WTC11 (cell line): ENCODE measurements at regions not wholly inside any gene's neighbourhood (a gene's known extent, or its start where the extent isn't known, plus 50 kb on each side); places are given as distances from the start of the nearest gene placed in this dataset.

Experiments used
- ATAC-seq: fragments of 200-7000 bp; cut with Tn5 transposase; 2 replicates; pipeline ENCODE4 v1.10.0; 2021; ENCODE audit warnings: mild to moderate bottlenecking, moderate library complexity
- CTCF ChIA-PET: fragments of 300-600 bp; sonication (Branson Sonifier 250); formaldehyde crosslinking; loops from one replicate; lab custom pipeline; 2021; ENCODE audit warnings: antibody characterized with exemption; lab: Charles Lee
- POLR2A ChIA-PET: fragments of 350-600 bp; sonication (Branson Sonifier 250); formaldehyde crosslinking; loops from one replicate; lab custom pipeline; 2021; ENCODE audit warnings: antibody characterized with exemption; lab: Charles Lee
- DNase-seq: peaks from one replicate; pipeline ENCODE4 v3.0.0; 2021; ENCODE audit warnings: low spot score
- H3K27ac Mint-ChIP-seq: 2 replicates; pipeline ENCODE4 v1.8.0; 2021; ENCODE audit warnings: mixed read lengths
- H3K27me3 Mint-ChIP-seq: 2 replicates; pipeline ENCODE4 v1.8.0; 2021; ENCODE audit warnings: low read depth, mild to moderate bottlenecking, moderate library complexity, mixed read lengths
- H3K36me3 Mint-ChIP-seq: 2 replicates; pipeline ENCODE4 v1.8.0; 2021; ENCODE audit warnings: mixed read lengths
- H3K4me1 Mint-ChIP-seq: 2 replicates; pipeline ENCODE4 v1.8.0; 2022; ENCODE audit warnings: mixed read lengths
- H3K4me3 Mint-ChIP-seq: 2 replicates; pipeline ENCODE4 v1.8.0; 2021; ENCODE audit warnings: mild to moderate bottlenecking, moderate library complexity, mixed read lengths
- H3K9me3 Mint-ChIP-seq: 2 replicates; pipeline ENCODE4 v1.8.0; 2021; ENCODE audit warnings: mixed read lengths
- CREM ChIP-seq: sonication (generic); formaldehyde crosslinking; IDR thresholded peaks from 2 replicates; pipeline ENCODE4 v1.8.1; 2022; ENCODE audit warnings: mild to moderate bottlenecking, missing genetic modification reagents, moderate library complexity
- ETV6 ChIP-seq: sonication (generic); formaldehyde crosslinking; IDR thresholded peaks from 2 replicates; pipeline ENCODE4 v1.8.1; 2022; ENCODE audit warnings: mild to moderate bottlenecking, missing genetic modification reagents
- FOXP1 ChIP-seq: sonication (generic); formaldehyde crosslinking; IDR thresholded peaks from 2 replicates; pipeline ENCODE4 v1.8.0; 2022; ENCODE audit warnings: missing genetic modification reagents, mild to moderate bottlenecking, moderate library complexity, borderline replicate concordance
- GABPB1 ChIP-seq: sonication (generic); formaldehyde crosslinking; IDR thresholded peaks from 2 replicates; pipeline ENCODE4 v1.8.1; 2023; ENCODE audit warnings: mild to moderate bottlenecking, missing genetic modification reagents
- IRF2 ChIP-seq: sonication (generic); formaldehyde crosslinking; IDR thresholded peaks from 2 replicates; pipeline ENCODE4 v1.8.0; 2022; ENCODE audit warnings: low read depth, missing genetic modification reagents, borderline replicate concordance
- KAT7 ChIP-seq: sonication (generic); formaldehyde crosslinking; IDR thresholded peaks from 2 replicates; pipeline ENCODE4 v1.8.1; 2023; ENCODE audit warnings: missing genetic modification reagents, mild to moderate bottlenecking, borderline replicate concordance
- NR1H2 ChIP-seq: sonication (generic); formaldehyde crosslinking; IDR thresholded peaks from 2 replicates; pipeline ENCODE4 v1.9.0; 2021; ENCODE audit warnings: mild to moderate bottlenecking, moderate library complexity, missing genetic modification reagents
- SMAD4 ChIP-seq: sonication (generic); formaldehyde crosslinking; IDR thresholded peaks from 2 replicates; pipeline ENCODE4 v1.8.0; 2022; ENCODE audit warnings: mild to moderate bottlenecking, missing genetic modification reagents
- SP1 ChIP-seq: sonication (generic); formaldehyde crosslinking; conservative IDR thresholded peaks from 2 replicates; pipeline ENCODE4 v1.8.1; 2022; ENCODE audit warnings: missing genetic modification reagents
- ZBTB43 ChIP-seq: sonication (generic); formaldehyde crosslinking; IDR thresholded peaks from 2 replicates; pipeline ENCODE4 v1.8.1; 2023; ENCODE audit warnings: mild to moderate bottlenecking, missing genetic modification reagents
- ZNF219 ChIP-seq: sonication (generic); formaldehyde crosslinking; IDR thresholded peaks from 2 replicates; pipeline ENCODE4 v1.8.0; 2023; ENCODE audit warnings: missing genetic modification reagents, mild to moderate bottlenecking, borderline replicate concordance
- TF ChIP-seq, protein P1 (sequence below): sonication (generic); formaldehyde crosslinking; IDR thresholded peaks from 2 replicates; pipeline ENCODE4 v1.8.0; 2023; ENCODE audit warnings: missing genetic modification reagents, mild to moderate bottlenecking, borderline replicate concordance
- TF ChIP-seq, protein P2 (sequence below): sonication (generic); formaldehyde crosslinking; IDR thresholded peaks from 2 replicates; pipeline ENCODE4 v1.8.1; 2023; ENCODE audit warnings: mild to moderate bottlenecking, missing genetic modification reagents, moderate library complexity
- TF ChIP-seq, protein P3 (sequence below): sonication (generic); formaldehyde crosslinking; IDR thresholded peaks from 2 replicates; pipeline ENCODE4 v1.8.0; 2022; ENCODE audit warnings: missing genetic modification reagents
- TF ChIP-seq, protein P4 (sequence below): fragments of 250-450 bp; sonication (Bioruptor Pico); IDR thresholded peaks from 2 replicates; pipeline ENCODE4 v1.9.0; 2021; ENCODE audit warnings: mild to moderate bottlenecking, borderline replicate concordance

GRCh38 chr11:80331694-80332093 is 890.9 kb upstream of the TENM4 start (continued):
- TF ChIP-seq, protein P1, sequence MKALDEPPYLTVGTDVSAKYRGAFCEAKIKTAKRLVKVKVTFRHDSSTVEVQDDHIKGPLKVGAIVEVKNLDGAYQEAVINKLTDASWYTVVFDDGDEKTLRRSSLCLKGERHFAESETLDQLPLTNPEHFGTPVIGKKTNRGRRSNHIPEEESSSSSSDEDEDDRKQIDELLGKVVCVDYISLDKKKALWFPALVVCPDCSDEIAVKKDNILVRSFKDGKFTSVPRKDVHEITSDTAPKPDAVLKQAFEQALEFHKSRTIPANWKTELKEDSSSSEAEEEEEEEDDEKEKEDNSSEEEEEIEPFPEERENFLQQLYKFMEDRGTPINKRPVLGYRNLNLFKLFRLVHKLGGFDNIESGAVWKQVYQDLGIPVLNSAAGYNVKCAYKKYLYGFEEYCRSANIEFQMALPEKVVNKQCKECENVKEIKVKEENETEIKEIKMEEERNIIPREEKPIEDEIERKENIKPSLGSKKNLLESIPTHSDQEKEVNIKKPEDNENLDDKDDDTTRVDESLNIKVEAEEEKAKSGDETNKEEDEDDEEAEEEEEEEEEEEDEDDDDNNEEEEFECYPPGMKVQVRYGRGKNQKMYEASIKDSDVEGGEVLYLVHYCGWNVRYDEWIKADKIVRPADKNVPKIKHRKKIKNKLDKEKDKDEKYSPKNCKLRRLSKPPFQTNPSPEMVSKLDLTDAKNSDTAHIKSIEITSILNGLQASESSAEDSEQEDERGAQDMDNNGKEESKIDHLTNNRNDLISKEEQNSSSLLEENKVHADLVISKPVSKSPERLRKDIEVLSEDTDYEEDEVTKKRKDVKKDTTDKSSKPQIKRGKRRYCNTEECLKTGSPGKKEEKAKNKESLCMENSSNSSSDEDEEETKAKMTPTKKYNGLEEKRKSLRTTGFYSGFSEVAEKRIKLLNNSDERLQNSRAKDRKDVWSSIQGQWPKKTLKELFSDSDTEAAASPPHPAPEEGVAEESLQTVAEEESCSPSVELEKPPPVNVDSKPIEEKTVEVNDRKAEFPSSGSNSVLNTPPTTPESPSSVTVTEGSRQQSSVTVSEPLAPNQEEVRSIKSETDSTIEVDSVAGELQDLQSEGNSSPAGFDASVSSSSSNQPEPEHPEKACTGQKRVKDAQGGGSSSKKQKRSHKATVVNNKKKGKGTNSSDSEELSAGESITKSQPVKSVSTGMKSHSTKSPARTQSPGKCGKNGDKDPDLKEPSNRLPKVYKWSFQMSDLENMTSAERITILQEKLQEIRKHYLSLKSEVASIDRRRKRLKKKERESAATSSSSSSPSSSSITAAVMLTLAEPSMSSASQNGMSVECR (CRISPR knock-in tag): no peak
- TF ChIP-seq, protein P2, sequence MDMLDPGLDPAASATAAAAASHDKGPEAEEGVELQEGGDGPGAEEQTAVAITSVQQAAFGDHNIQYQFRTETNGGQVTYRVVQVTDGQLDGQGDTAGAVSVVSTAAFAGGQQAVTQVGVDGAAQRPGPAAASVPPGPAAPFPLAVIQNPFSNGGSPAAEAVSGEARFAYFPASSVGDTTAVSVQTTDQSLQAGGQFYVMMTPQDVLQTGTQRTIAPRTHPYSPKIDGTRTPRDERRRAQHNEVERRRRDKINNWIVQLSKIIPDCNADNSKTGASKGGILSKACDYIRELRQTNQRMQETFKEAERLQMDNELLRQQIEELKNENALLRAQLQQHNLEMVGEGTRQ (CRISPR knock-in tag): no peak
- TF ChIP-seq NR1H2 (no peak), SMAD4 (CRISPR knock-in tag) (no peak)

- no peak for ATAC-seq
- CTCF ChIA-PET: interaction anchor here (0.5 kb wide), 2 partner anchors 199 to 356 kb away, joined by 3 to 4 read pairs; no protein-coding TSS in a partner anchor
- H3K36me3 Mint-ChIP-seq: peaks cover 4% of the 10 kb centered on the region
- peaks cover 12% of the 10 kb centered on the region for H3K9me3 Mint-ChIP-seq
- H3K27me3 Mint-ChIP-seq: peaks cover 13% of the 10 kb centered on the region
- no peak overlapping the region for H3K4me3 Mint-ChIP-seq
- H3K27ac Mint-ChIP-seq: no peak overlapping the region
- TF ChIP-seq GABPB1 (CRISPR knock-in tag): no peak
- no peak for TF ChIP-seq IRF2
- TF ChIP-seq ETV6: no peak
- POLR2A ChIA-PET: no interaction called here
- H3K4me1 Mint-ChIP-seq: peaks cover 36% of the 10 kb centered on the region
- DNase-seq: no peak
Measured at GRCh38 chr11:80330264-80330663, 889.4 kb upstream of the TENM4 start.

- no peak for ATAC-seq
- Mint-ChIP-seq H3K27me3 (peaks cover 23% of the 10 kb centered on the region), H3K4me3 (no peak overlapping the region), H3K27ac (no peak overlapping the region), H3K9me3 (peaks cover 9% of the 10 kb centered on the region), H3K36me3 (peaks cover 4% of the 10 kb centered on the region), H3K4me1 (peaks cover 33% of the 10 kb centered on the region)
- ChIA-PET CTCF (no interaction called here), POLR2A (no interaction called here)
- DNase-seq: no peak
- no peak for TF ChIP-seq CREM
Measured at GRCh38 chr11:80328774-80329173, 887.9 kb upstream of the TENM4 start.

DNA sequence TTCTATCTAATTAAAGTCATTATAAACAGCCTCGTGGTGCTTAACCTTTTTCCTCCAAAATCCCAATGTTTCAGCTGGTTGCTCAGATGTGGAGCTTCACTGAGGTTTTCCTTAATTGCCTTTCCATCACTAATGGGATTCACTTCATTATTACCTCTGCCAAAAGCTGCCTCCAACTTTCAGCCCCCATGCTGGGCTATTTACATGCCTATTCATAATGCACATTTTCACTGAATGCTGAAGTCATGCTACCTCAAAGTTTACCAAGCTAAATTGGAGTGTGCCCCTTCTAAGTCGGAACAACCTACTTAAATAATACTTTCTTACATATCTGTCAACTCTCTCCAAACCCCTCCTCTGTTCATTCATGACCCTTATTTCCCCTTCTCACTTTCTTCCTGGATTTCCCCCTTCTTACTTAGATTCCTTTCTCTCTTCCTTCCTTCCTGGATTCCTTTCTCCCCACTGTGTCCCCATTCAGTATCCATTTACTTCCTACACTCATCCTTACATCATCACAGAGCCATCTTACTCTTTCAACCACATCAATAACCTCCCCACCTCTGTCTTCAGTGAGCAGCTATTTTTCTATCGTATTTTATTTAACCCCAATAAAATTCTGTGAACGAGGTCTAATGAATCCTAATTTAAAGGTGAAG is 887.3 kb upstream of the TENM4 start:
- Mint-ChIP-seq H3K36me3 (no peaks in the 10 kb centered on the region), H3K9me3 (peaks cover 7% of the 10 kb centered on the region), H3K27ac (peak overlapping the region; percentile 11), H3K27me3 (peaks cover 27% of the 10 kb centered on the region), H3K4me3 (no peak overlapping the region; the same call in 1 of the 2 replicates), H3K4me1 (peaks cover 28% of the 10 kb centered on the region)
- ATAC-seq (peak; percentile 71), DNase-seq (peak; percentile 12)
- ChIA-PET CTCF (no interaction called here), POLR2A (no interaction called here)
- TF ChIP-seq, protein P3, sequence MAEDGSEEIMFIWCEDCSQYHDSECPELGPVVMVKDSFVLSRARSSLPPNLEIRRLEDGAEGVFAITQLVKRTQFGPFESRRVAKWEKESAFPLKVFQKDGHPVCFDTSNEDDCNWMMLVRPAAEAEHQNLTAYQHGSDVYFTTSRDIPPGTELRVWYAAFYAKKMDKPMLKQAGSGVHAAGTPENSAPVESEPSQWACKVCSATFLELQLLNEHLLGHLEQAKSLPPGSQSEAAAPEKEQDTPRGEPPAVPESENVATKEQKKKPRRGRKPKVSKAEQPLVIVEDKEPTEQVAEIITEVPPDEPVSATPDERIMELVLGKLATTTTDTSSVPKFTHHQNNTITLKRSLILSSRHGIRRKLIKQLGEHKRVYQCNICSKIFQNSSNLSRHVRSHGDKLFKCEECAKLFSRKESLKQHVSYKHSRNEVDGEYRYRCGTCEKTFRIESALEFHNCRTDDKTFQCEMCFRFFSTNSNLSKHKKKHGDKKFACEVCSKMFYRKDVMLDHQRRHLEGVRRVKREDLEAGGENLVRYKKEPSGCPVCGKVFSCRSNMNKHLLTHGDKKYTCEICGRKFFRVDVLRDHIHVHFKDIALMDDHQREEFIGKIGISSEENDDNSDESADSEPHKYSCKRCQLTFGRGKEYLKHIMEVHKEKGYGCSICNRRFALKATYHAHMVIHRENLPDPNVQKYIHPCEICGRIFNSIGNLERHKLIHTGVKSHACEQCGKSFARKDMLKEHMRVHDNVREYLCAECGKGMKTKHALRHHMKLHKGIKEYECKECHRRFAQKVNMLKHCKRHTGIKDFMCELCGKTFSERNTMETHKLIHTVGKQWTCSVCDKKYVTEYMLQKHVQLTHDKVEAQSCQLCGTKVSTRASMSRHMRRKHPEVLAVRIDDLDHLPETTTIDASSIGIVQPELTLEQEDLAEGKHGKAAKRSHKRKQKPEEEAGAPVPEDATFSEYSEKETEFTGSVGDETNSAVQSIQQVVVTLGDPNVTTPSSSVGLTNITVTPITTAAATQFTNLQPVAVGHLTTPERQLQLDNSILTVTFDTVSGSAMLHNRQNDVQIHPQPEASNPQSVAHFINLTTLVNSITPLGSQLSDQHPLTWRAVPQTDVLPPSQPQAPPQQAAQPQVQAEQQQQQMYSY (CRISPR knock-in tag): no peak
- TF ChIP-seq SP1 (CRISPR knock-in tag) (no peak), ETV6 (no peak), KAT7 (CRISPR knock-in tag) (no peak), FOXP1 (CRISPR knock-in tag) (no peak), ZBTB43 (CRISPR knock-in tag) (no peak), ZNF219 (no peak)
- TF ChIP-seq, protein P4, sequence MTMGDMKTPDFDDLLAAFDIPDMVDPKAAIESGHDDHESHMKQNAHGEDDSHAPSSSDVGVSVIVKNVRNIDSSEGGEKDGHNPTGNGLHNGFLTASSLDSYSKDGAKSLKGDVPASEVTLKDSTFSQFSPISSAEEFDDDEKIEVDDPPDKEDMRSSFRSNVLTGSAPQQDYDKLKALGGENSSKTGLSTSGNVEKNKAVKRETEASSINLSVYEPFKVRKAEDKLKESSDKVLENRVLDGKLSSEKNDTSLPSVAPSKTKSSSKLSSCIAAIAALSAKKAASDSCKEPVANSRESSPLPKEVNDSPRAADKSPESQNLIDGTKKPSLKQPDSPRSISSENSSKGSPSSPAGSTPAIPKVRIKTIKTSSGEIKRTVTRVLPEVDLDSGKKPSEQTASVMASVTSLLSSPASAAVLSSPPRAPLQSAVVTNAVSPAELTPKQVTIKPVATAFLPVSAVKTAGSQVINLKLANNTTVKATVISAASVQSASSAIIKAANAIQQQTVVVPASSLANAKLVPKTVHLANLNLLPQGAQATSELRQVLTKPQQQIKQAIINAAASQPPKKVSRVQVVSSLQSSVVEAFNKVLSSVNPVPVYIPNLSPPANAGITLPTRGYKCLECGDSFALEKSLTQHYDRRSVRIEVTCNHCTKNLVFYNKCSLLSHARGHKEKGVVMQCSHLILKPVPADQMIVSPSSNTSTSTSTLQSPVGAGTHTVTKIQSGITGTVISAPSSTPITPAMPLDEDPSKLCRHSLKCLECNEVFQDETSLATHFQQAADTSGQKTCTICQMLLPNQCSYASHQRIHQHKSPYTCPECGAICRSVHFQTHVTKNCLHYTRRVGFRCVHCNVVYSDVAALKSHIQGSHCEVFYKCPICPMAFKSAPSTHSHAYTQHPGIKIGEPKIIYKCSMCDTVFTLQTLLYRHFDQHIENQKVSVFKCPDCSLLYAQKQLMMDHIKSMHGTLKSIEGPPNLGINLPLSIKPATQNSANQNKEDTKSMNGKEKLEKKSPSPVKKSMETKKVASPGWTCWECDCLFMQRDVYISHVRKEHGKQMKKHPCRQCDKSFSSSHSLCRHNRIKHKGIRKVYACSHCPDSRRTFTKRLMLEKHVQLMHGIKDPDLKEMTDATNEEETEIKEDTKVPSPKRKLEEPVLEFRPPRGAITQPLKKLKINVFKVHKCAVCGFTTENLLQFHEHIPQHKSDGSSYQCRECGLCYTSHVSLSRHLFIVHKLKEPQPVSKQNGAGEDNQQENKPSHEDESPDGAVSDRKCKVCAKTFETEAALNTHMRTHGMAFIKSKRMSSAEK: no peak
